GM23338 (cell line): ENCODE measurements at regions not wholly inside any gene's neighbourhood (a gene's known extent, or its start where the extent isn't known, plus 50 kb on each side); places are given as distances from the start of the nearest gene placed in this dataset.

Experiments used
- ATAC-seq: fragments of 200-7000 bp; cut with Tn5 transposase; 3 replicates; pipeline ENCODE4 v1.9.1; 2020
- DNase-seq: peaks from one replicate; pipeline ENCODE4 v3.0.0-alpha.2; 2015; ENCODE audit warnings: low spot score
- H2AFZ ChIP-seq: fragments of 200-600 bp; sonication (generic); 2 replicates; pipeline ENCODE4 v1.8.0; 2016; ENCODE audit warnings: antibody characterized with exemption, mild to moderate bottlenecking, moderate library complexity
- H3F3A ChIP-seq: fragments of 200-600 bp; sonication (generic); replicated peaks from 2 replicates; pipeline ENCODE4 v1.8.0; 2017; ENCODE audit warnings: antibody characterized with exemption, mixed run types, low read depth
- H3K27ac ChIP-seq: fragments of 200-600 bp; sonication (generic); 2 replicates; pipeline ENCODE4 v1.6.1; 2016; ENCODE audit warnings: low read depth
- H3K27me3 ChIP-seq: fragments of 200-600 bp; sonication (generic); 2 replicates; pipeline ENCODE4 v1.8.0; 2016; ENCODE audit warnings: mild to moderate bottlenecking, mixed run types, moderate library complexity; ENCODE audit not compliant: insufficient read depth
- H3K36me3 ChIP-seq: fragments of 200-600 bp; sonication (generic); 2 replicates; pipeline ENCODE4 v1.8.0; 2016; ENCODE audit warnings: mild to moderate bottlenecking; ENCODE audit not compliant: insufficient read depth
- H3K4me1 ChIP-seq: fragments of 200-600 bp; sonication (generic); 2 replicates; pipeline ENCODE4 v1.8.0; 2016; ENCODE audit warnings: mild to moderate bottlenecking, moderate library complexity; ENCODE audit not compliant: insufficient read depth
- H3K4me2 ChIP-seq: fragments of 200-600 bp; sonication (generic); 2 replicates; pipeline ENCODE4 v1.7.1; 2017; ENCODE audit warnings: mixed run types
- H3K4me3 ChIP-seq: fragments of 200-600 bp; sonication (generic); 2 replicates; pipeline ENCODE4 v1.6.1; 2016; ENCODE audit warnings: mixed run types
- H3K79me2 ChIP-seq: fragments of 200-600 bp; sonication (generic); replicated peaks from 2 replicates; pipeline ENCODE4 v1.8.0; 2017; ENCODE audit warnings: mild to moderate bottlenecking; ENCODE audit not compliant: insufficient read depth
- H3K9me2 ChIP-seq: fragments of 200-600 bp; sonication (generic); 2 replicates; pipeline ENCODE4 v1.8.0; 2017; ENCODE audit not compliant: insufficient read depth
- H4K20me1 ChIP-seq: fragments of 200-600 bp; sonication (generic); replicated peaks from 2 replicates; pipeline ENCODE4 v1.8.0; 2017; ENCODE audit warnings: mild to moderate bottlenecking; ENCODE audit not compliant: insufficient read depth
- H3K27ac Mint-ChIP-seq: 2 replicates; pipeline ENCODE4 v1.8.0; 2020; ENCODE audit warnings: inconsistent platforms, mild to moderate bottlenecking, moderate library complexity, mixed read lengths
- H3K27me3 Mint-ChIP-seq: 3 replicates; pipeline ENCODE4 v1.8.0; 2022; ENCODE audit warnings: low read depth, mild to moderate bottlenecking, moderate library complexity, mixed read lengths, inconsistent platforms; ENCODE audit not compliant: insufficient read depth, poor library complexity
- H3K36me3 Mint-ChIP-seq: 3 replicates; pipeline ENCODE4 v1.8.0; 2021; ENCODE audit warnings: low read depth, mild to moderate bottlenecking, inconsistent platforms, moderate library complexity, mixed read lengths
- H3K4me1 Mint-ChIP-seq: 3 replicates; pipeline ENCODE4 v1.8.0; 2020; ENCODE audit warnings: mild to moderate bottlenecking, inconsistent platforms, mixed read lengths
- H3K4me3 Mint-ChIP-seq: 3 replicates; pipeline ENCODE4 v1.8.0; 2021; ENCODE audit warnings: moderate library complexity, mild to moderate bottlenecking, inconsistent platforms, mixed read lengths
- H3K9me3 Mint-ChIP-seq: 3 replicates; pipeline ENCODE4 v1.8.0; 2020; ENCODE audit warnings: moderate library complexity, mild to moderate bottlenecking, inconsistent platforms, mixed read lengths
- CREB1 ChIP-seq: fragments of 250-450 bp; sonication (Bioruptor Pico); IDR thresholded peaks from 2 replicates; pipeline ENCODE4 v1.5.0; 2020; ENCODE audit warnings: low read depth, mild to moderate bottlenecking, moderate library complexity
- CTCF ChIP-seq, 2 experiments: fragments of 200-600 bp in 1 of 2; sonication (generic) in 1 of 2; conservative IDR thresholded peaks; 2 replicates each; pipeline versions ENCODE4 v1.5.1 to v1.6.1; 2016 to 2017; ENCODE audit warnings: antibody characterized with exemption in 2 of 2, low read depth in 2 of 2, mild to moderate bottlenecking in 2 of 2, moderate library complexity in 1 of 2
- ETS1 ChIP-seq: IDR thresholded peaks from 2 replicates; pipeline ENCODE4 v1.6.1; 2016; ENCODE audit warnings: antibody characterized with exemption
- EZH2 ChIP-seq: fragments of 200-600 bp; sonication (generic); IDR thresholded peaks from one replicate; pipeline ENCODE4 v1.8.0; 2017; ENCODE audit warnings: antibody characterized with exemption, mild to moderate bottlenecking, low read depth; ENCODE audit not compliant: unreplicated experiment
- EZH2phosphoT487 ChIP-seq: fragments of 200-600 bp; sonication (generic); IDR thresholded peaks from one replicate; pipeline ENCODE4 v1.8.1; 2018; ENCODE audit warnings: antibody characterized with exemption; ENCODE audit not compliant: unreplicated experiment
- JUNB ChIP-seq: IDR thresholded peaks from one replicate; pipeline ENCODE4 v1.6.1; 2016; ENCODE audit warnings: antibody characterized with exemption; ENCODE audit not compliant: unreplicated experiment
- NANOG ChIP-seq: IDR thresholded peaks from 2 replicates; pipeline ENCODE4 v1.6.1; 2016; ENCODE audit warnings: antibody characterized with exemption, borderline replicate concordance
- POLR2AphosphoS5 ChIP-seq: IDR thresholded peaks from 2 replicates; pipeline ENCODE4 v1.6.1; 2016; ENCODE audit warnings: antibody characterized with exemption, low read depth
- REST ChIP-seq: IDR thresholded peaks from one replicate; pipeline ENCODE4 v1.6.1; 2018; ENCODE audit warnings: antibody characterized with exemption; ENCODE audit not compliant: unreplicated experiment
- STAT1 ChIP-seq: IDR thresholded peaks from one replicate; pipeline ENCODE4 v1.6.1; 2016; ENCODE audit warnings: antibody characterized with exemption; ENCODE audit not compliant: unreplicated experiment
- ZNF114 ChIP-seq: fragments of 250-450 bp; sonication (Bioruptor Pico); IDR thresholded peaks from 2 replicates; pipeline ENCODE4 v1.5.0; 2020; ENCODE audit warnings: mild to moderate bottlenecking, moderate library complexity
- ZNF331 ChIP-seq: fragments of 250-450 bp; sonication (Bioruptor Pico); IDR thresholded peaks from 2 replicates; pipeline ENCODE4 v1.5.0; 2020; ENCODE audit warnings: low read depth, mild to moderate bottlenecking, moderate library complexity
- ZNF462 ChIP-seq: fragments of 250-450 bp; sonication (Bioruptor Pico); IDR thresholded peaks from 2 replicates; pipeline ENCODE4 v1.5.0; 2020; ENCODE audit warnings: mild to moderate bottlenecking, moderate library complexity

- TF ChIP-seq CREB1 (CRISPR knock-in tag) (no peak), NANOG (no peak), JUNB (no peak), REST (no peak), ETS1 (no peak), POLR2AphosphoS5 (no peak), ZNF114 (no peak), EZH2phosphoT487 (no peak), CTCF (conservative IDR thresholded peaks at IDR 0.05; ENCODE audit: low read depth in 2 of 2) (no peak), ZNF331 (no peak), ZNF462 (no peak), EZH2 (no peak), STAT1 (no peak)
- Mint-ChIP-seq H3K9me3 (no peaks in the 10 kb centered on the region), H3K36me3 (no peaks in the 10 kb centered on the region), H3K4me3 (no peak overlapping the region), H3K27me3 (no peaks in the 10 kb centered on the region), H3K4me1 (no peaks in the 10 kb centered on the region), H3K27ac (no peak overlapping the region)
- Histone ChIP-seq H3K4me1 (no peaks in the 10 kb centered on the region), H2AFZ (no peak overlapping the region), H3K4me2 (no peak overlapping the region), H3K36me3 (no peaks in the 10 kb centered on the region), H3K4me3 (no peak overlapping the region), H4K20me1 (no peaks in the 10 kb centered on the region), H3K79me2 (no peaks in the 10 kb centered on the region), H3K27me3 (no peaks in the 10 kb centered on the region), H3K9me2 (no peaks in the 10 kb centered on the region), H3F3A (no peaks in the 10 kb centered on the region), H3K27ac (no peak overlapping the region)
- no peak for DNase-seq
- ATAC-seq, result no peak
These were observed 445.7 kb upstream of the CHORDC1 start for GRCh38 chr11:90668502-90668901.
